Epithelial cell of prostate (primary cell): ENCODE measurements at regions not wholly inside any gene's neighbourhood (a gene's known extent, or its start where the extent isn't known, plus 50 kb on each side); places are given as distances from the start of the nearest gene placed in this dataset.
A peak's percentile ranks its signal among the peaks of the same experiment; 100 is the strongest.

Experiments
- DNase-seq: peaks from one replicate; pipeline ENCODE4 v3.0.0-alpha.2; 2011; ENCODE audit warnings: low read depth, low spot score
- H3K27ac ChIP-seq: fragments of 450-650 bp; 2 replicates; pipeline ENCODE4 v1.5.1; 2017; ENCODE audit warnings: mild to moderate bottlenecking

GRCh38 chr12:74897425-74898211 is 312.0 kb downstream of the KCNC2 start:
- peak; percentile 91 for DNase-seq

GRCh38 chr12:74899031-74899829 is 310.4 kb downstream of the KCNC2 start:
- no peak overlapping the region for H3K27ac ChIP-seq
- no peak for DNase-seq

More at GRCh38 chr12:74897425-74898211, 312.0 kb downstream of the KCNC2 start:
- H3K27ac ChIP-seq = peak overlapping the region; percentile 14

- H3K27ac ChIP-seq = no peak overlapping the region
- DNase-seq = no peak
Observed at GRCh38 chr12:74900232-74900631, 309.4 kb downstream of the KCNC2 start.

GRCh38 chr12:74903522-74903921 is 306.1 kb downstream of the KCNC2 start:
- no peak overlapping the region for H3K27ac ChIP-seq
- DNase-seq = no peak

- DNase-seq = no peak
- no peak overlapping the region for H3K27ac ChIP-seq
Observed at GRCh38 chr12:74906224-74906623, 303.4 kb downstream of the KCNC2 start.

- no peak overlapping the region for H3K27ac ChIP-seq
- no peak for DNase-seq
Observed at GRCh38 chr12:74910831-74911230, 298.8 kb downstream of the KCNC2 start.

- no peak for DNase-seq
- H3K27ac ChIP-seq = no peak overlapping the region
Observed at GRCh38 chr12:74914378-74914777, 295.3 kb downstream of the KCNC2 start.

- H3K27ac ChIP-seq = no peak overlapping the region
Observed at GRCh38 chr12:74915718-74916117, 293.9 kb downstream of the KCNC2 start.

GRCh38 chr12:74917743-74918142 is 291.9 kb downstream of the KCNC2 start:
- no peak overlapping the region for H3K27ac ChIP-seq
- no peak for DNase-seq

More at GRCh38 chr12:74915718-74916117, 293.9 kb downstream of the KCNC2 start:
- no peak for DNase-seq

GRCh38 chr12:74918291-74918690 is 291.3 kb downstream of the KCNC2 start:
- H3K27ac ChIP-seq = no peak overlapping the region
- DNase-seq = no peak

GRCh38 chr12:74922117-74922516 is 287.5 kb downstream of the KCNC2 start:
- DNase-seq = no peak

GRCh38 chr12:74922642-74923041 is 287.0 kb downstream of the KCNC2 start:
- H3K27ac ChIP-seq = no peak overlapping the region
- DNase-seq = no peak

More at GRCh38 chr12:74922117-74922516, 287.5 kb downstream of the KCNC2 start:
- H3K27ac ChIP-seq = no peak overlapping the region

GRCh38 chr12:74941670-74942069 is 268.0 kb downstream of the KCNC2 start:
- no peak for DNase-seq
- no peak overlapping the region for H3K27ac ChIP-seq

GRCh38 chr12:74945771-74946198 is 263.9 kb downstream of the KCNC2 start:
- H3K27ac ChIP-seq = peak overlapping the region; percentile 10
- DNase-seq = peak; percentile 56

- no peak overlapping the region for H3K27ac ChIP-seq
- no peak for DNase-seq
Observed at GRCh38 chr12:74953697-74954096, 255.9 kb downstream of the KCNC2 start.

- no peak for DNase-seq
- no peak overlapping the region for H3K27ac ChIP-seq
Observed at GRCh38 chr12:74957231-74957630, 252.4 kb downstream of the KCNC2 start.

GRCh38 chr12:74957634-74958033 is 252.0 kb downstream of the KCNC2 start:
- H3K27ac ChIP-seq = no peak overlapping the region
- DNase-seq = no peak

- no peak overlapping the region for H3K27ac ChIP-seq
- no peak for DNase-seq
Observed at GRCh38 chr12:74959657-74960056, 250.0 kb downstream of the KCNC2 start.

GRCh38 chr12:74963304-74963703 is 246.3 kb downstream of the KCNC2 start:
- DNase-seq = no peak
- no peak overlapping the region for H3K27ac ChIP-seq

- no peak overlapping the region for H3K27ac ChIP-seq
- DNase-seq = no peak
Observed at GRCh38 chr12:74963867-74964331, 245.7 kb downstream of the KCNC2 start.

GRCh38 chr12:74964390-74964789 is 245.2 kb downstream of the KCNC2 start:
- DNase-seq = no peak

More at GRCh38 chr12:74964390-74964789, 245.2 kb downstream of the KCNC2 start:
- H3K27ac ChIP-seq = no peak overlapping the region
